Panc1 (cell line): ENCODE measurements at regions not wholly inside any gene's neighbourhood (a gene's known extent, or its start where the extent isn't known, plus 50 kb on each side); places are given as distances from the start of the nearest gene placed in this dataset.

Source experiments
- ATAC-seq: fragments of 200-7000 bp; cut with Tn5 transposase; 2 replicates; pipeline ENCODE4 v1.9.1; 2020; ENCODE audit warnings: mild to moderate bottlenecking, moderate library complexity
- BruUV-seq: library from RNA; stranded (reverse); fragments of 400-500 nt; replicated peaks from 2 replicates; lab custom pipeline; 2021; lab: Mats Ljungman, UMichigan
- CTCF ChIA-PET: fragments of 300-600 bp; sonication (Branson Sonifier 250); formaldehyde crosslinking; loops from one replicate; lab custom pipeline; 2022; ENCODE audit warnings: antibody characterized with exemption; lab: Charles Lee
- POLR2A ChIA-PET: fragments of 300-600 bp; sonication (Branson Sonifier 250); formaldehyde crosslinking; loops from one replicate; lab custom pipeline; 2022; ENCODE audit warnings: antibody characterized with exemption; lab: Charles Lee
- DNase-seq: peaks from one replicate; pipeline ENCODE4 v3.0.0-alpha.2; 2010; ENCODE audit warnings: low read depth, low spot score
- H3K27ac ChIP-seq: 2 replicates; pipeline ENCODE4 v1.5.1; 2011; ENCODE audit warnings: mild to moderate bottlenecking, low read length, inconsistent platforms
- H3K27me3 ChIP-seq: fragments of 200-500 bp; sonication (Bioruptor generic); 2 replicates; pipeline ENCODE4 v1.6.0; 2014; ENCODE audit warnings: low read length, inconsistent platforms; ENCODE audit not compliant: control insufficient read depth, insufficient read depth
- H3K36me3 ChIP-seq: fragments of 200-500 bp; sonication (Bioruptor generic); 2 replicates; pipeline ENCODE4 v1.5.1; 2014; ENCODE audit warnings: inconsistent platforms, mild to moderate bottlenecking, low read length, moderate library complexity; ENCODE audit not compliant: control insufficient read depth, insufficient read depth
- H3K4me1 ChIP-seq: 2 replicates; pipeline ENCODE4 v1.5.1; 2011; ENCODE audit warnings: inconsistent platforms, mild to moderate bottlenecking, low read length, moderate library complexity; ENCODE audit not compliant: control insufficient read depth, insufficient read depth
- H3K4me3 ChIP-seq, 2 experiments: 2 replicates each; pipeline ENCODE4 v1.5.1; 2011 to 2012; ENCODE audit warnings: low read depth in 2 of 2, low read length in 2 of 2, mild to moderate bottlenecking in 2 of 2, inconsistent platforms in 1 of 2, moderate library complexity in 1 of 2
- H3K9me3 ChIP-seq: fragments of 200-500 bp; sonication (Bioruptor generic); 2 replicates; pipeline ENCODE4 v1.5.1; 2014; ENCODE audit warnings: low read depth, mild to moderate bottlenecking, inconsistent platforms, low read length, moderate library complexity; ENCODE audit not compliant: control insufficient read depth, insufficient read depth
- CTCF ChIP-seq: fragments of 450-650 bp; IDR thresholded peaks from 2 replicates; pipeline ENCODE4 v1.5.1; 2017; ENCODE audit warnings: mild to moderate bottlenecking
- POLR2AphosphoS5 ChIP-seq: IDR thresholded peaks from 2 replicates; pipeline ENCODE4 v1.6.1; 2012; ENCODE audit warnings: mild to moderate bottlenecking, low read depth, low read length, moderate library complexity
- REST ChIP-seq, 2 experiments: IDR thresholded peaks; 2 replicates each; pipeline ENCODE4 v1.6.1; 2011 to 2012; ENCODE audit warnings: low read depth in 2 of 2, control low read depth in 1 of 2, low read length in 1 of 2, mild to moderate bottlenecking in 1 of 2, moderate library complexity in 1 of 2; ENCODE audit not compliant: insufficient read depth in 1 of 2
- SIN3A ChIP-seq: IDR thresholded peaks from 2 replicates; pipeline ENCODE4 v1.6.1; 2012; ENCODE audit warnings: low read depth, mild to moderate bottlenecking, low read length, moderate library complexity, borderline replicate concordance; ENCODE audit not compliant: insufficient read depth
- TCF7L2 ChIP-seq: IDR thresholded peaks from 2 replicates; pipeline ENCODE4 v1.6.1; 2011; ENCODE audit warnings: mild to moderate bottlenecking, low read depth, low read length, inconsistent platforms
- in situ Hi-C: cut with HindIII; loops from 2 replicates; pipeline ENCODE4 v1.10.0; 2016; ENCODE audit warnings: low sequenced_read_pairs, low pct_unique_long_range_greater_than_20kb
- intact Hi-C: fragments of 100-400 bp; cut with micrococcal nuclease; formaldehyde crosslinking; loops from one replicate; pipeline ENCODE4 v1.10.0; 2022; ENCODE audit not compliant: unreplicated experiment

- Histone ChIP-seq H3K36me3 (no peaks in the 10 kb centered on the region), H3K27ac (no peak overlapping the region), H3K27me3 (peaks cover 4% of the 10 kb centered on the region; the same call in 1 of the 2 replicates), H3K4me3 (no peak overlapping the region), H3K9me3 (no peaks in the 10 kb centered on the region; the same call in 1 of the 2 replicates), H3K4me1 (no peaks in the 10 kb centered on the region)
- TF ChIP-seq CTCF: no peak
- ATAC-seq (no peak), DNase-seq (no peak)
- intact Hi-C loops: no loop called here
- ChIA-PET POLR2A (no interaction called here), CTCF (no interaction called here)
- BruUV-seq: no TSS peak
- in situ Hi-C loops: no loop called here
Measured at GRCh38 chr7:132044247-132044646, 487.8 kb upstream of the PODXL start.

GRCh38 chr7:132041108-132041507 is 484.7 kb upstream of the PODXL start:
- Histone ChIP-seq H3K27ac (no peak overlapping the region), H3K4me1 (no peaks in the 10 kb centered on the region), H3K36me3 (no peaks in the 10 kb centered on the region), H3K4me3 (no peak overlapping the region), H3K9me3 (no peaks in the 10 kb centered on the region; the same call in 1 of the 2 replicates), H3K27me3 (no peaks in the 10 kb centered on the region)
- in situ Hi-C loops (no loop called here), intact Hi-C loops (no loop called here)
- BruUV-seq: no TSS peak
- CTCF ChIA-PET: no interaction called here
- ATAC-seq: no peak
- POLR2A ChIA-PET: no interaction called here
- no peak for TF ChIP-seq POLR2AphosphoS5
- TF ChIP-seq TCF7L2: no peak
- no peak for TF ChIP-seq SIN3A
- no peak for DNase-seq

DNA sequence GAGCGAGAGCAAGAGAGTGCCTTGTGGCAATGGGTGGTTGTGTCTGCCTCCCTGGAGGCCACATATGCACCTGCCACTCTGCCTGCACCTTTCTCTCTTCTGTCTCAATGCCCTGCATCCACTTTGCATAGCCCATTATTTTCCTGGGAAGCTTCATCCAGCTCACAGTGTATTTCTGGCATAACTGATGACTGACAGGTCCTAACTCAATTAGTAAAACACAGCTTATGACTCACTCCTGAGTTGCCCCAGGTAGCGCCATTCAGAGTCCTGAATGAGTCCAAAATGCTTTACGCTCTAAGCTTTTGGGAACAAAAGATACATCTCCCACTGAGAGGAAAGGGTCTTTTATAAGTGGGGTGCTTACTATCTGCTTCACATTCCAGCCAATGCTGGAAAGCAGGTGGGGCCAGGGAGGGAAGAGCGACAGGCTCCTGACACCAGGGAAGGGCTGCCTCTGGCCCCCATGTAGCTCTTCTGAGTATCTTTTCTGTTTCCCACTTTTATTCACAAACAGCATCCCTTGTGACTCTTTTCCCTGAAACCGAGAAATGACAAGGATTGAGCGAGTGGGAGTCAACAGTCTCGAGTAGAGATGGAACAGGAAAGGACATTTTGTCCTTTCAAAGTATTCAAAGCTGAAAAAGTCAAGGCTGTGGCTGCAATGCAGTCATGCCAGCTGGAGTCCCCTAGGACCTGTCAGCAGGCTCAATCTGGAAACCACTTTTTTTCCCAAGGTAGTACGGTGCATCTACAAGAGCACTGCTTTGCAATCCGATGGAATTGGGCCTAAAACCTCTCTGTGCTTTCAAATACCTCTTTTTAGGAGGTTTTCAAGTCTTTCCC is 479.3 kb upstream of the PODXL start:
- ATAC-seq (no peak), DNase-seq (no peak)
- intact Hi-C loops (no loop called here), in situ Hi-C loops (no loop called here)
- H3K9me3 ChIP-seq: no peaks in the 10 kb centered on the region
- POLR2A ChIA-PET: no interaction called here
- H3K36me3 ChIP-seq: no peaks in the 10 kb centered on the region
- BruUV-seq: no TSS peak
- H3K4me1 ChIP-seq: no peaks in the 10 kb centered on the region
- no peaks in the 10 kb centered on the region for H3K27me3 ChIP-seq
- TF ChIP-seq TCF7L2 (no peak), CTCF (no peak), SIN3A (no peak), POLR2AphosphoS5 (no peak), REST (IDR thresholded peaks at IDR 0.05; ENCODE audit: insufficient read depth in 1 of 2, low read depth in 2 of 2, low read length in 1 of 2) (no peak)
- no peak overlapping the region for H3K27ac ChIP-seq
- no peak overlapping the region for H3K4me3 ChIP-seq
- CTCF ChIA-PET: interaction anchor here (0.6 kb wide), 1 partner anchor 88 kb away, joined by 3 read pairs; no protein-coding TSS in a partner anchor
